ENCODE measurements at regions not wholly inside any gene's neighbourhood (a gene's known extent, or its start where the extent isn't known, plus 50 kb on each side); places are given as distances from the start of the nearest gene placed in this dataset.

GRCh38 chr9:115507148-115507547, 389.2 kb upstream of the TNC start:
- TF ChIP-seq SP1 (CRISPR knock-in tag; conservative IDR thresholded peaks at IDR 0.05) (no peak), PREB (CRISPR knock-in tag; IDR thresholded peaks at IDR 0.05; ENCODE audit: borderline replicate concordance) (no peak), ELF4 (CRISPR knock-in tag; IDR thresholded peaks at IDR 0.05; ENCODE audit: low read depth) (no peak), CDX4 (CRISPR knock-in tag; IDR thresholded peaks at IDR 0.05; ENCODE audit: borderline replicate concordance) (no peak)
- TF ChIP-seq, protein P1, sequence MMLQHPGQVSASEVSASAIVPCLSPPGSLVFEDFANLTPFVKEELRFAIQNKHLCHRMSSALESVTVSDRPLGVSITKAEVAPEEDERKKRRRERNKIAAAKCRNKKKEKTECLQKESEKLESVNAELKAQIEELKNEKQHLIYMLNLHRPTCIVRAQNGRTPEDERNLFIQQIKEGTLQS (CRISPR knock-in tag; conservative IDR thresholded peaks at IDR 0.05), result no peak
- TF ChIP-seq, protein P2, sequence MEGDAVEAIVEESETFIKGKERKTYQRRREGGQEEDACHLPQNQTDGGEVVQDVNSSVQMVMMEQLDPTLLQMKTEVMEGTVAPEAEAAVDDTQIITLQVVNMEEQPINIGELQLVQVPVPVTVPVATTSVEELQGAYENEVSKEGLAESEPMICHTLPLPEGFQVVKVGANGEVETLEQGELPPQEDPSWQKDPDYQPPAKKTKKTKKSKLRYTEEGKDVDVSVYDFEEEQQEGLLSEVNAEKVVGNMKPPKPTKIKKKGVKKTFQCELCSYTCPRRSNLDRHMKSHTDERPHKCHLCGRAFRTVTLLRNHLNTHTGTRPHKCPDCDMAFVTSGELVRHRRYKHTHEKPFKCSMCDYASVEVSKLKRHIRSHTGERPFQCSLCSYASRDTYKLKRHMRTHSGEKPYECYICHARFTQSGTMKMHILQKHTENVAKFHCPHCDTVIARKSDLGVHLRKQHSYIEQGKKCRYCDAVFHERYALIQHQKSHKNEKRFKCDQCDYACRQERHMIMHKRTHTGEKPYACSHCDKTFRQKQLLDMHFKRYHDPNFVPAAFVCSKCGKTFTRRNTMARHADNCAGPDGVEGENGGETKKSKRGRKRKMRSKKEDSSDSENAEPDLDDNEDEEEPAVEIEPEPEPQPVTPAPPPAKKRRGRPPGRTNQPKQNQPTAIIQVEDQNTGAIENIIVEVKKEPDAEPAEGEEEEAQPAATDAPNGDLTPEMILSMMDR (IDR thresholded peaks at IDR 0.05), result no peak
